ENCODE measurements at regions not wholly inside any gene's neighbourhood (a gene's known extent, or its start where the extent isn't known, plus 50 kb on each side); places are given as distances from the start of the nearest gene placed in this dataset.

- Mint-ChIP-seq H3K36me3 (ENCODE audit: low read depth) (no peaks in the 10 kb centered on the region), H3K4me3 (no peak overlapping the region), H3K9me3 (no peaks in the 10 kb centered on the region), H3K27me3 (peaks cover 1% of the 10 kb centered on the region), H3K4me1 (no peaks in the 10 kb centered on the region), H3K27ac (no peak overlapping the region)
- POLR2A ChIA-PET: no interaction called here
- intact Hi-C loops (cut with micrococcal nuclease): no loop called here
- CTCF ChIA-PET: no interaction called here
- ATAC-seq (ENCODE audit: low read depth): no peak
- TF ChIP-seq CTCF (IDR thresholded peaks at IDR 0.05): no peak
- no peak for DNase-seq
Observed at GRCh38 chr18:73163236-73163635, 295.4 kb upstream of the NETO1 start.

- intact Hi-C loops (cut with micrococcal nuclease): no loop called here
- Mint-ChIP-seq H3K36me3 (ENCODE audit: low read depth) (no peaks in the 10 kb centered on the region), H3K4me1 (no peaks in the 10 kb centered on the region), H3K9me3 (no peaks in the 10 kb centered on the region), H3K4me3 (no peak overlapping the region), H3K27ac (no peak overlapping the region), H3K27me3 (peaks cover under 1% of the 10 kb centered on the region)
- ATAC-seq (ENCODE audit: low read depth) (no peak), DNase-seq (no peak)
- ChIA-PET POLR2A (no interaction called here), CTCF (no interaction called here)
- no peak for TF ChIP-seq CTCF (IDR thresholded peaks at IDR 0.05)
Observed at GRCh38 chr18:73156117-73156516, 288.3 kb upstream of the NETO1 start.

DNA sequence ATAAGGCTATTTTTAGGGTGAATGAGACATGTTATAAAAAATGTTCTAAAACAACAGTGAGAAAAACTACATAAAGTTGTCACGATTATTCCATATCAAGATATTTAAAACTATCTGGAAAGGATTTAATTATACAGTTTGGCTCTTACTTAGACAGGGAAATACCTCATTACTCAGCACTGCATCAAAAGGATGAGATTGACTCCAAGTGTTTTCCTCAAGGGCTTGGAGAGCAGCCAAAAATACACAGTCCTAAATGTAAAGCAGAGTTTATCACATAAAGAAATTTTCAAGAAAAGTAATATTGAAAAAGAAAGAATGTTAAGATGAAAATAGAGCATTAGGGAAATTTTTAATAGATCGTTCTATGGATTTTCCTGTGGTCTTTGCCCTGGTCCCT is 285.5 kb upstream of the NETO1 start:
- no peak overlapping the region for H3K27ac Mint-ChIP-seq
- DNase-seq: no peak
- no peaks in the 10 kb centered on the region for H3K36me3 Mint-ChIP-seq (ENCODE audit: low read depth)
- no peak for TF ChIP-seq CTCF (IDR thresholded peaks at IDR 0.05)
- ChIA-PET CTCF (no interaction called here), POLR2A (no interaction called here)
- no peak overlapping the region for H3K4me3 Mint-ChIP-seq
- H3K27me3 Mint-ChIP-seq: no peaks in the 10 kb centered on the region
- intact Hi-C loops (cut with micrococcal nuclease): no loop called here
- no peaks in the 10 kb centered on the region for H3K4me1 Mint-ChIP-seq
- ATAC-seq (ENCODE audit: low read depth): no peak
- no peaks in the 10 kb centered on the region for H3K9me3 Mint-ChIP-seq

GRCh38 chr18:73151086-73151485 is 283.3 kb upstream of the NETO1 start:
- no peaks in the 10 kb centered on the region for H3K9me3 Mint-ChIP-seq
- no peak overlapping the region for H3K4me3 Mint-ChIP-seq
- TF ChIP-seq CTCF (IDR thresholded peaks at IDR 0.05): no peak
- DNase-seq (no peak), ATAC-seq (ENCODE audit: low read depth) (no peak)
- H3K4me1 Mint-ChIP-seq: no peaks in the 10 kb centered on the region
- ChIA-PET CTCF (no interaction called here), POLR2A (no interaction called here)
- no peak overlapping the region for H3K27ac Mint-ChIP-seq
- no peaks in the 10 kb centered on the region for H3K27me3 Mint-ChIP-seq
- H3K36me3 Mint-ChIP-seq (ENCODE audit: low read depth): no peaks in the 10 kb centered on the region
- intact Hi-C loops (cut with micrococcal nuclease): no loop called here

- DNase-seq (no peak), ATAC-seq (ENCODE audit: low read depth) (no peak)
- H3K27ac Mint-ChIP-seq: no peak overlapping the region
- ChIA-PET POLR2A (no interaction called here), CTCF (no interaction called here)
- H3K36me3 Mint-ChIP-seq (ENCODE audit: low read depth): no peaks in the 10 kb centered on the region
- TF ChIP-seq CTCF (IDR thresholded peaks at IDR 0.05): no peak
- H3K4me3 Mint-ChIP-seq: no peak overlapping the region
- no peaks in the 10 kb centered on the region for H3K9me3 Mint-ChIP-seq
- H3K27me3 Mint-ChIP-seq: no peaks in the 10 kb centered on the region
- no peaks in the 10 kb centered on the region for H3K4me1 Mint-ChIP-seq
- intact Hi-C loops (cut with micrococcal nuclease): no loop called here
Observed at GRCh38 chr18:73150199-73150598, 282.4 kb upstream of the NETO1 start.
